ENCODE measurements at regions not wholly inside any gene's neighbourhood (a gene's known extent, or its start where the extent isn't known, plus 50 kb on each side); places are given as distances from the start of the nearest gene placed in this dataset.

- no peak overlapping the region for H2AK5ac ChIP-seq (ENCODE audit: low read depth, low read length)
- WGBS, 2 experiments (ENCODE audit: extremely low coverage in 1 of 2, insufficient coverage in 1 of 2, insufficient read length in 1 of 2, insufficient replicate concordance in 2 of 2, low coverage in 1 of 2, low lambda C conversion rate in 2 of 2, missing lambda C conversion rate in 1 of 2) = 68% methylated on average over 4 of the region's 4 CpGs; no CpG with 5 or more reads in 1 of the 2 experiments
- H3K56ac ChIP-seq (replicated peaks; ENCODE audit: insufficient read length, low read depth, low read length) = no peak overlapping the region
- H3K4ac ChIP-seq (replicated peaks; ENCODE audit: insufficient read length, low read depth, low read length) = no peak overlapping the region
- no peaks in the 10 kb centered on the region for H3K27me3 ChIP-seq (replicated peaks in 1 of 4; ENCODE audit: control insufficient read depth in 3 of 4, extremely low read depth in 1 of 4, insufficient read depth in 3 of 4, low read length in 3 of 4)
- H3K36me3 ChIP-seq (ENCODE audit: control insufficient read depth in 2 of 4, insufficient read depth in 4 of 4, low read length in 3 of 4) = peaks cover 0 to 2% (median 0%) of the 10 kb centered on the region in 4 experiments; a peak in 1 of 8 replicates
- H3K23me2 ChIP-seq (ENCODE audit: low read depth, low read length) = no peaks in the 10 kb centered on the region
- H3K4me3 ChIP-seq (ENCODE audit: extremely low read depth in 1 of 4, insufficient read depth in 2 of 4, low read depth in 3 of 4, low read length in 4 of 4) = no peak overlapping the region
- POLR2A ChIA-PET (ENCODE audit: partially characterized antibody) = no interaction called here
- no peak overlapping the region for H3K14ac ChIP-seq (ENCODE audit: insufficient read length)
- no peak overlapping the region for H4K91ac ChIP-seq (replicated peaks; ENCODE audit: insufficient read length, low read length)
- H2BK5ac ChIP-seq (ENCODE audit: low read depth, low read length) = no peak overlapping the region
- H2BK15ac ChIP-seq (ENCODE audit: low read length) = no peak overlapping the region
- H2BK20ac ChIP-seq (ENCODE audit: low read length) = no peak overlapping the region
- no peak overlapping the region for H2BK120ac ChIP-seq (replicated peaks; ENCODE audit: low read depth, low read length)
- no peak overlapping the region for H3K23ac ChIP-seq (ENCODE audit: insufficient read length)
- no peak overlapping the region for H3K9ac ChIP-seq (replicated peaks in 1 of 4; ENCODE audit: extremely low read depth in 1 of 4, low read depth in 3 of 4, low read length in 3 of 4)
- peaks cover 34 to 75% of the 10 kb centered on the region in 2 experiments; a peak in 3 of 4 replicates for H3K9me3 ChIP-seq (ENCODE audit: insufficient read depth in 2 of 2, low read depth in 1 of 2, low read length in 1 of 2)
- H3K18ac ChIP-seq (ENCODE audit: extremely low read depth, low read length) = no peak overlapping the region
- H3K4me1 ChIP-seq (replicated peaks in 1 of 4; ENCODE audit: control insufficient read depth in 3 of 4, insufficient read depth in 4 of 4, low read length in 3 of 4) = no peaks in the 10 kb centered on the region
- H3K4me2 ChIP-seq (ENCODE audit: insufficient read depth in 1 of 2, low read depth in 2 of 2, low read length in 2 of 2) = no peak overlapping the region
- H2AFZ ChIP-seq (ENCODE audit: low read length) = no peak overlapping the region
- no peak overlapping the region for H3K27ac ChIP-seq (ENCODE audit: low read depth, low read length)
- no peak overlapping the region for H4K5ac ChIP-seq (ENCODE audit: insufficient read length, low read depth, low read length)
- H3K79me2 ChIP-seq (ENCODE audit: control insufficient read depth in 1 of 2, insufficient read depth in 2 of 2, low read length in 2 of 2) = no peaks in the 10 kb centered on the region
- H3K79me1 ChIP-seq (ENCODE audit: low read depth, low read length) = no peaks in the 10 kb centered on the region
- no peaks in the 10 kb centered on the region for H4K20me1 ChIP-seq (replicated peaks in 1 of 2; ENCODE audit: control insufficient read depth in 1 of 2, insufficient read depth in 2 of 2, low read length in 2 of 2)
- H2BK12ac ChIP-seq (ENCODE audit: low read depth, low read length) = no peak overlapping the region
- CTCF ChIA-PET (ENCODE audit: partially characterized antibody) = no interaction called here
- FAIRE-seq = no peak
- no peak for DNase-seq (ENCODE audit: low read depth in 1 of 2, low spot score in 2 of 2)
- H4K8ac ChIP-seq (ENCODE audit: extremely low read depth, insufficient read depth, low read length) = no peak overlapping the region
- TF ChIP-seq CHD1 (IDR thresholded peaks at IDR 0.05; ENCODE audit: low read depth, low read length) (no peak), EP300 (IDR thresholded peaks at IDR 0.05; ENCODE audit: borderline replicate concordance in 1 of 2, low read depth in 2 of 2, low read length in 2 of 2) (no peak), TEAD4 (IDR thresholded peaks at IDR 0.05; ENCODE audit: low read depth, low read length) (no peak), FOSL1 (IDR thresholded peaks at IDR 0.05; ENCODE audit: insufficient read depth, low read depth, low read length) (no peak), YY1 (IDR thresholded peaks at IDR 0.05; ENCODE audit: low read depth, low read length) (no peak), GABPA (IDR thresholded peaks at IDR 0.05; ENCODE audit: borderline replicate concordance, insufficient read depth, low read length) (no peak), TBP (IDR thresholded peaks at IDR 0.05; ENCODE audit: low read depth, low read length) (no peak), TAF1 (IDR thresholded peaks at IDR 0.05; ENCODE audit: low read depth, low read length) (no peak), BACH1 (IDR thresholded peaks at IDR 0.05; ENCODE audit: low read length) (no peak), MAFK (IDR thresholded peaks at IDR 0.05; ENCODE audit: low read depth, low read length) (no peak), BRCA1 (IDR thresholded peaks at IDR 0.05; ENCODE audit: low read depth, low read length) (no peak), CEBPB (IDR thresholded peaks at IDR 0.05; ENCODE audit: low read depth, low read length) (no peak), HDAC2 (IDR thresholded peaks at IDR 0.05; ENCODE audit: borderline replicate concordance in 1 of 2, low read depth in 2 of 2, low read length in 2 of 2) (no peak), CBX8 (IDR thresholded peaks at IDR 0.05; ENCODE audit: borderline replicate concordance, low read depth, low read length) (no peak), KDM1A (IDR thresholded peaks at IDR 0.05; ENCODE audit: borderline replicate concordance, low read length) (no peak), SIRT6 (IDR thresholded peaks at IDR 0.05; ENCODE audit: low read length) (no peak)
Observed at GRCh38 chr14:105987563-105987962, 461.2 kb downstream of the TMEM121 start.

Data from H1 (cell line).